GM13976 (cell line): ENCODE measurements at regions not wholly inside any gene's neighbourhood (a gene's known extent, or its start where the extent isn't known, plus 50 kb on each side); places are given as distances from the start of the nearest gene placed in this dataset.

Experiments used
- DNase-seq: peaks from one replicate; pipeline ENCODE4 v3.0.0; 2012; ENCODE audit warnings: low spot score
- CTCF ChIP-seq: IDR thresholded peaks from 2 replicates; pipeline ENCODE4 v1.5.1; 2012; ENCODE audit warnings: borderline replicate concordance, mild to moderate bottlenecking; ENCODE audit not compliant: insufficient read depth; ENCODE audit errors: extremely low read depth, missing control alignments, control extremely low read depth
- in situ Hi-C: fragments of 300-500 bp; cut with MboI; formaldehyde crosslinking; loops from one replicate; pipeline ENCODE4 v1.12.0; 2022; ENCODE audit warnings: low sequenced_read_pairs, mixed read lengths, inconsistent platforms; ENCODE audit not compliant: unreplicated experiment

GRCh38 chr15:37636736-37637135 lies 297.7 kb upstream of the TMCO5A start:
- TF ChIP-seq CTCF: no peak
- in situ Hi-C loops: no loop called here
- DNase-seq: no peak

GRCh38 chr15:37638116-37638515 lies 296.3 kb upstream of the TMCO5A start:
- TF ChIP-seq CTCF: no peak

GRCh38 chr15:37638691-37639090 lies 295.7 kb upstream of the TMCO5A start:
- in situ Hi-C loops: no loop called here
- no peak for DNase-seq
- TF ChIP-seq CTCF: no peak

More at GRCh38 chr15:37638116-37638515, 296.3 kb upstream of the TMCO5A start:
- in situ Hi-C loops: no loop called here
- DNase-seq: no peak

GRCh38 chr15:37652646-37653417 lies 281.6 kb upstream of the TMCO5A start:
- in situ Hi-C loops: no loop called here
- no peak for DNase-seq
- TF ChIP-seq CTCF: no peak

GRCh38 chr15:37678124-37678523 lies 256.3 kb upstream of the TMCO5A start:
- no peak for DNase-seq
- in situ Hi-C loops: no loop called here
- no peak for TF ChIP-seq CTCF

- TF ChIP-seq CTCF: no peak
- in situ Hi-C loops: no loop called here
- no peak for DNase-seq
Measured at GRCh38 chr15:37679627-37680026, 254.8 kb upstream of the TMCO5A start.
